ENCODE measurements at regions not wholly inside any gene's neighbourhood (a gene's known extent, or its start where the extent isn't known, plus 50 kb on each side); places are given as distances from the start of the nearest gene placed in this dataset.
"Not testable (repeated sequence)": the region's sequence is repeated elsewhere in the genome, so short reads cannot be mapped to it uniquely, and the experiment has no call there.

DNA sequence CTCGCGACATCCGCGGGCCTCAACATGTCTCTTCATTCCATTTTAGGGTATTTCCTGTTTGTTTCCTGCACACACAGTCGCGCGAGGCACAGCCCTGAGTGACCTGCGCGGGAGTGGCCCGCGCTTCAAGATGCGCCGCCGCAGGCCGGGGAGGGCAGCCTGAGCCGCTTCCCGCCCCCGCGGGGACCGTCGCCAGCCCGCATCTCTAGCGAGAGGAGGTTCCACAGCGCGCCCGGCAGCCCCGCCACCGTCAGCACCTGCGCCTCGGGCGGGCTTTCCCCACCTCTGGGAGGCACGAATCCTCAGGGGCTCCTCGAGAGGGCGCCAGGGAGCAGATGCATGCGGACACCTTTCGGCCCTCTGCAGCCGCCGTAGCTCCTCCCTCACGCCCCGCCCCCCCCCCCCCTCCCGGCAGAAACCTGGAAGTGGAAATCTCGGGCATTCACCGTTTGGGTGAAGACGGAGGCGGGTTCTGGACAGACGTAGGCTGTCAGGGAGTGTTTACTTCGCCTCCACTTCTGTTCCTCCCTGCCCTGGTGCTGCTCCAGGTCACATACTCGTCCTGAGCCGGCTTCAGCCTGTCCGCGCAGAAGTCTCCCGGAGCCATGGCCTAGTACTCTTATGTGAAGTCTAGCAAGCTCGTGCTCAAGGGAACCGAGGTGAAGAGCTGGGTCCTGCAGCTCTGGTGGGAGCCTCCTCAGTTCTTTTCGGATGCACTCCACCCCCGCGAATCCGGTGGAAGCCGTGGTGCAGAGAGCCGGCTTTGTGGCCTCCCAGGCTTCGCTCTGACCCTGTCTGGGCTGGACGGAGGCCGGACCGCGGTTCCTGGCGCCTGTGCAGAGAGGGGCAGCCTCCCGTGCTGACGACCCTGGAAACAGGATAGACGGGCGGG lies 880.5 kb upstream of the DEFB115 start:
- H3K4me3 ChIP-seq (ENCODE audit: low read length): peak overlapping the region; percentile 71
- peak; percentile 85 for DNase-seq (ENCODE audit: low read depth)
- TF ChIP-seq CTCF (IDR thresholded peaks at IDR 0.05; ENCODE audit: insufficient read depth, low read depth, low read length, missing control alignments): peak; percentile 52

GRCh38 chr20:30378317-30378716 lies 879.1 kb upstream of the DEFB115 start:
- not testable (repeated sequence) for DNase-seq (ENCODE audit: low read depth); H3K4me3 ChIP-seq (ENCODE audit: low read length)

DNA sequence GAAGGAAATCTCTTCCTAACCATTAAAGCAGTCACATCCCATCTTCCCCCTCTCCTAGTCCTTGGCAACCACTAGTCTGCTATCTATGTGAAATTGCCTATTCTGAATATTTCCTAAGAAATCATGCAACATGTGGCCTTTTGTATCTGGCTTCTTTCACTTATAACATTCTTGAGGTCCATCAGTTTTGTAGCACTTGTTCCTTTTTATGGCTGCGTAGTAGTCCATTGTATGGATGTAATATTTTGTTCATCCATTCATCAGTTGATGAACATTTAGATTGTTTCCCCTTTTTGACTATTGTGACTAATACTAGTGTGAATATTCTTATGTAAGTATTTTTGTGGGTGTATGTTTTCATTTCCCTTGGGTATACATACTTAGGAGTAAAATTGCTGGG lies 878.7 kb upstream of the DEFB115 start:
- H3K4me3 ChIP-seq (ENCODE audit: low read length); DNase-seq (ENCODE audit: low read depth): not testable (repeated sequence)

GRCh38 chr20:30384841-30385240 lies 872.6 kb upstream of the DEFB115 start:
- DNase-seq (ENCODE audit: low read depth); H3K4me3 ChIP-seq (ENCODE audit: low read length): not testable (repeated sequence)

DNA sequence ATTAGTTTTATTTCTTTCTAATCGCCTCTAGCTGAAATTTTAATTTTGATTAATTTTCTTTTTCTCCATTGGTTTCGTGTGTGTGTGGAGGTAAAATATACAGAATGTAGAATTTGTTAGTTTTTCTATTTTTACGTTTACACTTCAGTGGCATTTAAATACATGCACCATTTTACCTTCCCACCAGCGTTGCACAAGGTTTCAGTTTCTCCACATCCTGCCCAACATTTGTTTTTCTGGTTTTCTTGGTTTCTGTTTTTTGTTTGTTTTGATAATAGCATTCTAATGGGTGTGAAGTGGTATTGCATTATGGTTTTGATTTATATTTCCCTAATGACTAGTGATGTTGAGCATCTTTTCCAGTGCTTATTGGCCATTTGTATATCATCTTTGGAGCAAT lies 871.4 kb upstream of the DEFB115 start:
- DNase-seq (ENCODE audit: low read depth); H3K4me3 ChIP-seq (ENCODE audit: low read length): not testable (repeated sequence)

DNA sequence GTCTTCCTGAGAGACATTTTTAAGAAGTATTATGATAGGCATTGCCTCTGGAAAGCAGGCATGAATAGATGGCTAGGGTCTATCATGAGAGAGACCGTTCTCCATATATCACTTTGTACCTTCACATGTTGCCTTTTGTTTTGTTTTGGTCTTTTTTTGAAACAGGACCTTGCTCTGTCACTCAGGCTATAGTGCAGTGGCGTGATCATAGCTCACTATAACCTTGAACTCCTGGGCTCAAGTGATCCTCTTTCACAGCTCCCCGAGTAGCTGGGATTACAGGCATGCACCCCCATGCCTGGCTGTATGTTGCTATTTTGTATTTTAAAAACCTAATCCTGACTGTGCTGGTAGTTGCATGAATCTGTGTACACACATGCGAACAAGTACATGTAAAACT lies 869.6 kb upstream of the DEFB115 start:
- DNase-seq (ENCODE audit: low read depth); H3K4me3 ChIP-seq (ENCODE audit: low read length): not testable (repeated sequence)

GRCh38 chr20:30393523-30393922 lies 863.9 kb upstream of the DEFB115 start:
- DNase-seq (ENCODE audit: low read depth); H3K4me3 ChIP-seq (ENCODE audit: low read length): not testable (repeated sequence)

DNA sequence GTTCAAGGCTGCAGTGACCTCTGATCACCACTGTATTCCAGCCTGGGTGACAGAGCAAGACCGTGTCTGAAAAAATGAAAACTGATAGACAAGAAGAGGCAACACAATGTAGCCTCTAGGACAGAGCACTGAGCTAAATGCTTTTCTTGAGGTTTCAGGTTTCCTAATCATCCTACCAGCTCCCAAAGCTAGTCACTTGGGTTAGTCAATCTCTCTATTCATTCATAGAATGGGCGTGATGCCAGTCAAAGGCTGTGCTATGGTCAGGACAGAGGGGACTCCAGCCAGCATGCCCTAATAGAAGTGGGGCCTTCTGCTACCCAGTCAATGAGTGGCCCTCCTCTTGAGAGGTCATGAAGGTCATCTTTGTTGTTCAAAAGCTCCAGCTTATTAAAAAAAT lies 860.4 kb upstream of the DEFB115 start:
- H3K4me3 ChIP-seq (ENCODE audit: low read length); DNase-seq (ENCODE audit: low read depth): not testable (repeated sequence)

- not testable (repeated sequence) for DNase-seq (ENCODE audit: low read depth)
Observed at GRCh38 chr20:30405061-30405460, 852.4 kb upstream of the DEFB115 start.

DNA sequence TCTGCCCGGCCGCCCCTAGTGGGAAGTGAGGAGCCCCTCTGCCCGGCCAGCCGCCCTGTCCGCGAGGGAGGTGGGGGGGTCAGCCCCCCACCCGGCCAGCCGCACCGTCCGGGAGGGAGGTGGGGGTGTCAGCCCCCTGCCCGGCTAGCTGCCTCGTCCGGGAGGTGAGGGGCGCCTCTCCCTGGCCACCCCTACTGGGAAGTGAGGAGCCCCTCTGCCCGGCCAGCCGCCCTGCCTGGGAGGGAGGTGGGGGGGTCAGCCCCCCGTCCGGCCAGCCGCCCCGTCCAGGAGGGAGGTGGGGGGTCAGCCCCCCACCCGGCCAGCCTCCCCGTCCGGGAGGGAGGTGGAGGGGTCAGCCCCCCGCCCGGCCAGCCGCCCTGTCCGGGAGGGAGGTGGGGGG lies 851.9 kb upstream of the DEFB115 start:
- H3K4me3 ChIP-seq (ENCODE audit: low read length); DNase-seq (ENCODE audit: low read depth): not testable (repeated sequence)

More at GRCh38 chr20:30405061-30405460, 852.4 kb upstream of the DEFB115 start:
- H3K4me3 ChIP-seq (ENCODE audit: low read length): not testable (repeated sequence)

GRCh38 chr20:30406370-30406769 lies 851.1 kb upstream of the DEFB115 start:
- not testable (repeated sequence) for H3K4me3 ChIP-seq (ENCODE audit: low read length); DNase-seq (ENCODE audit: low read depth)

DNA sequence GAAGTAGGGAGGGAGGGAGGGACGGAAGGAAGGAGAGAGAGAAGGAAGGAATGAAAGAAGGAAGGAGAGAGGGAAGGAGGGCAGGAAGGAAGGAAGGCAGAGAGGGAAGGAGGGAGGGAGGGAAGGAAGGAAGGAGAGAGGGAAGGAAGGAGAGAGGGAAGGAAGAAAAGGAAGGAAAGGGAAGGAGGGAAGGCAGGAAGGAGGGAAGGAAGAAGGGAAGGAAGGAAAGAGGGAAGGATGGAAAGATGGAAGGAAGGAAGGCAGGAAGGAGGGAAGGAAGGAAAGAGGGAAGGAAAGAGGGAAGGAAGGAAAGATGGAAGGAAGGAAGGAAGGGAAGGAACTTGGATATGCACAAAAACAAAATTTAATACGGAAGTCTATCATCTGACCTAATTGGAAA lies 844.5 kb upstream of the DEFB115 start:
- no peak for DNase-seq (ENCODE audit: low read depth)
- TF ChIP-seq CTCF (IDR thresholded peaks at IDR 0.05; ENCODE audit: insufficient read depth, low read depth, low read length, missing control alignments): no peak
- H3K4me3 ChIP-seq (ENCODE audit: low read length): no peak overlapping the region

DNA sequence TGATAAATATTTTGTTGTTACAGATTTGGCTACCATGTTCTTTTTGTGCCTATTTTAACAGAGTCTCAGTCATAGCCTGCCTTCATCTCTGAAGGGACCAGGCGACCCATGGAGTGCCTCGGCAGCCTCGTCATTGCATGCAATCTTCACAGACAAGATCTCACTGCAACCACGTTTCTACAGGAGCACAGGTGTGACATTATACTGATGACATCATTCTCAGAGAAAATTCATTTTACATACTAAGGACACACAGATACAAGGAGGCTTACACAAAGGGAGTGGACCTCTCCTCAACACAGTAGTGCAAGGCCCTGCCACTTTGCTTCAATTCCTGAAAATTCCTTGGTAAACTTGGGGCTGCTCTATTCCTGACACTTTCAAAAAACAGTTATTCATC lies 840.1 kb upstream of the DEFB115 start:
- H3K4me3 ChIP-seq (ENCODE audit: low read length); DNase-seq (ENCODE audit: low read depth): not testable (repeated sequence)

- H3K4me3 ChIP-seq (ENCODE audit: low read length); DNase-seq (ENCODE audit: low read depth): not testable (repeated sequence)
Observed at GRCh38 chr20:30418378-30418777, 839.1 kb upstream of the DEFB115 start.

Data from epithelial cell of esophagus (primary cell).